GM12873 (cell line): ENCODE measurements at regions not wholly inside any gene's neighbourhood (a gene's known extent, or its start where the extent isn't known, plus 50 kb on each side); places are given as distances from the start of the nearest gene placed in this dataset.

Experiments used
- TF ChIP-seq, protein P1 (sequence below): IDR thresholded peaks from 2 replicates; pipeline ENCODE4 v1.5.1; 2012; ENCODE audit warnings: low read depth, mild to moderate bottlenecking, moderate library complexity, low read length, control low read depth; ENCODE audit not compliant: insufficient read depth; ENCODE audit errors: missing control alignments

DNA sequence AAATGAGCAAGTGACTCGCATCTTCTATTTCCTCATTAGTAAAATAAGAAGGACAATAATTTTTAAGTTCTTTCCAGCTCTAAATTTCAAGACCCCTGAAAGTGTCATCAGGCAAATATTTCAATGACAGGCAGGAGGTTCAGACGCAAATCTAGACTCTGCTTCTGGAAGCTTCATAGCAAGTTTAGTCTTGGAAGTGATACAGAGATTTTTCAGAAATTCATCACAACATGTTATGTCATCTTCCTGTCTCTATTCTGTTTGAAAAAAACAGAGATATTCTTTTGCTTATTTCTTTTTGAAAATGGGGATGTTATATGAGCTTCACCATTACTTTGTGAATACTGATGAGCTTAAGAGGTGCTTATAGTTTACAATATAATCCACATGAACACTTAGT lies 74.0 kb downstream of the C3orf85 start:
- TF ChIP-seq, protein P1, sequence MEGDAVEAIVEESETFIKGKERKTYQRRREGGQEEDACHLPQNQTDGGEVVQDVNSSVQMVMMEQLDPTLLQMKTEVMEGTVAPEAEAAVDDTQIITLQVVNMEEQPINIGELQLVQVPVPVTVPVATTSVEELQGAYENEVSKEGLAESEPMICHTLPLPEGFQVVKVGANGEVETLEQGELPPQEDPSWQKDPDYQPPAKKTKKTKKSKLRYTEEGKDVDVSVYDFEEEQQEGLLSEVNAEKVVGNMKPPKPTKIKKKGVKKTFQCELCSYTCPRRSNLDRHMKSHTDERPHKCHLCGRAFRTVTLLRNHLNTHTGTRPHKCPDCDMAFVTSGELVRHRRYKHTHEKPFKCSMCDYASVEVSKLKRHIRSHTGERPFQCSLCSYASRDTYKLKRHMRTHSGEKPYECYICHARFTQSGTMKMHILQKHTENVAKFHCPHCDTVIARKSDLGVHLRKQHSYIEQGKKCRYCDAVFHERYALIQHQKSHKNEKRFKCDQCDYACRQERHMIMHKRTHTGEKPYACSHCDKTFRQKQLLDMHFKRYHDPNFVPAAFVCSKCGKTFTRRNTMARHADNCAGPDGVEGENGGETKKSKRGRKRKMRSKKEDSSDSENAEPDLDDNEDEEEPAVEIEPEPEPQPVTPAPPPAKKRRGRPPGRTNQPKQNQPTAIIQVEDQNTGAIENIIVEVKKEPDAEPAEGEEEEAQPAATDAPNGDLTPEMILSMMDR = no peak

DNA sequence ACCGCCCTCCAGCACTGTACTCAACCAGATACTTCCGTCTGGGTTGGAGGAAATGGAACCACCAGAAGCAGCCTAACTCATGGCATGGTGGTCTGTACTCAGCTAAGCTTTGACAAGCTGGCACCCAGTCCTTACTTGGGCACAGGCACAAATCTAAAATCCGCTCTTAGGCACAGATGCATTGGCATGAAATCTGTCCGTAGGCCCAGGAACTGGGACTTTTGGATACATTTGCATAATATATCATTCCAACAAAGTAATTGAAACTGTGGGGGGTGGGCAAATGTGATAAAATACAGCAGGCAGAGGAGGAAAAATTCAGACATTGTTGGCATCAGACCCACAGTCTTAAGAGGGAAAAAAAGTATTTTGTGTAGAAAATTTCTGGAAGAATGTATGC lies 75.4 kb downstream of the C3orf85 start:
- TF ChIP-seq, protein P1 = no peak

DNA sequence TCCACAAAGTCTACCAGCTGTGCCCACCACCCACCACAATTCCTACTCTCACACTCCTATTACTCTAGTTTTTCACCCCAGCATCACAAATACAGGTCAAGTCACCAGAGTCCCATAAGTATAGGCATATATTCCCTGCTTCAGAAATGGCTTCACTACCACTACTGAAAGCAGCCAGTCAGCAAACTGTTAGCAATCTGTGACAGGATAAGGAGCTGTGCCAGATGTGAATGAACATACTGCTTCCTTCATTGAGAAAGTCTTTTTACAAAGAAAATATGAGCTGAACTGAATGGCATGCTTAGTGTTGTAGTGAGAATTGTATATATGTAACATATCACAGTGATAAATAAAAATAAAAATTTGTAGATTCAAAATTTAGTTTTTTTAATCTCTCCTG lies 76.8 kb downstream of the C3orf85 start:
- TF ChIP-seq, protein P1 = no peak

DNA sequence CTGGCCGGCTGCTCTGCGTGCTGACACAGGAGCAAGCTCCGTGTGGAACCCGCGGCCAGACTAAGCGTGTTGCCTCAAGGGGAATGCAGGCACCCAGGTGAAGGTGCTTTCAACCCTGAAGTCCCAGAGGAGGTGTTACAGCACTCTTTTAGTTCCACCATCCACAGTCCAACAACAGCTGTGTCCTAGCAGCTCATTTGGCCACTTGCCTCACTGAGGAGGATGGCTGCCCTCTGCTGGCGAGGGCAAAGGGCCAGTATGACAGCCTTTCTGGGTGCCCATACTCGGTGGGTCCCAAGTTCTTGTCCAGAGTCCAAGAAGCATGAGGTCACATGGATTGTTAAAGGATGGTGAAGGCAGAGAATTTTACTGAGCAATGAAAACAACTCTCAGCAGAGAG lies 87.8 kb downstream of the C3orf85 start:
- TF ChIP-seq, protein P1 = peak; percentile 35

DNA sequence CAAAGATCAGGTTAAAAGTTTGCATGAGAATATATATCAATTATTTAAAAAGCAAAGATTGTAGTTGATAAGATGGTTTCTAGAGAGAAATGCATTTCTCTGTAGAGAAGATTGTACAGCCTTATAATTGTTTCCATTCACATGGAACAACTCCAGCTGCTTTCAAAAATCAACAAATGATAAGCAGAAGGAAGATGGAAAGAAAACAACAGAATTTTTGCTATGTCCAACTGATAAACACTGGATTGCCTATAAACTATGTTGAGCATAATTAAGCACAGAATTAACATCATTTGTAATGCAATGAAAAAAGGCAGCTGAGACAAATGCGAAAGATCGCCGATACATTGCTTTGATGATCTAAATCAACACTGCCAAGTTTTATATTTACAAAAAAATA lies 89.0 kb downstream of the C3orf85 start:
- TF ChIP-seq, protein P1 = no peak

DNA sequence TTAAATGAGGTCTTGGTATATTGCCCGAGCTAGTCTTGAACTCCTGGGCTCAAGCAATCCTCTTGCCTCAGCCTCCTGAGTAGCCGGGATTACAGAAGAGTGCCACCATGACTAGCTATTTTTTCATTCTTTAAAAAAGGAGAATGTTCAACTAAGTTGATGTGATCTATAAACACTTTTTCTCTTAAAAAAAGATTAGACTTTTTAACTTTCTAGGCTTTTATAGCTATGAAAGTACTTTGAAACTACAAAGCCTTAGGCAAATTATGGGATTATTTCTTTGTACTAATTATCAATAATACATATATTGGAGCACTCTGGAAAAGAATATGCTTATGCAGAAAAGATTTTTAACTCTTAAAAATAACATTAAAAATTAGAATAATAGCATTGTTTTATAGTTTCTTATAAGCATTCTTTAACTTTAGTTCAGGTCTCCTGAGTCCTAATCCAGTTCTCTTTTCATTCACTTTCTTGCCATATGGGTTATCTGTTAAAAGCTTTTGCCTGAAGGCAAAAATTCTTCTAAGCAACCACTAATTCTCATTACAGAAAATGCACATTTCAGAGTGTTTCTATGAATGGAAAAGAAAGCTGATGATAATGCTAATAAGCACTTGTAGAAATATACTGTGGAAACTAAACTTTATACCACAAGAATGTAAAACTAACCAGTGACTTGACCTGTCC lies 87.8 kb downstream of the DPPA2 start:
- TF ChIP-seq, protein P1 = no peak

DNA sequence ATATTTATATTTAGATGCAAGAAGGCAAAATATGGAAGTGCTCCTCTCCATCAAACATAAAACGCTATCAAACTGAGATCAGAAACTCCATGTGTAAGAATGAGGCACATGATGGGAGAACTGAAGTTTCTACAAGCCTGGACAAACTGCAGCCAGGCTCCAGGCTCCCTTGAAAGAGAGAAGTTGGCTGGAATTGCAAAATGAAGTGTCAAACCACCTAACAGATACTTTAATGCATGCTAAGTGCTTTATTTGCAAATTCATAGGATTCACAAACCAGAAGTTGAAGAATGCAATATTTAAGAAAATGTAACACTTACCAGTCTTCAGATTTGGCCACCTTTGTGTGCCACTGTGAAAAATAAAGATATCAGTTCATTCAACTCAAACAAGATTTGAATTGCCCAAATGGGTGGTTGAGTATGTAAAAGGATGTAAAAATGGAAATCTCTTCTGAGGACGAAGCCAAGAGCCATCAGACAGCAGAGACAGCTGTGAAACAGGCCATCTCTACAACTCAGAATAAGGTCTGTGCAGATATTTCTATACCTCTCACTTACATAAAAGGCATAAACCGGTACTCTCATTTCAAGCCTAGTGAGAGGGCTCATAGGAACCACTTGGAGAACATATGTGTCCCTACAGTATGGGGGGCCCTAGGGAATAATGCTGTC lies 87.0 kb downstream of the DPPA2 start:
- TF ChIP-seq, protein P1 = no peak
